PC-9 (cell line): ENCODE measurements at regions not wholly inside any gene's neighbourhood (a gene's known extent, or its start where the extent isn't known, plus 50 kb on each side); places are given as distances from the start of the nearest gene placed in this dataset.

Experiments used
- EZH2 ChIP-seq: fragments of 200-600 bp; sonication (generic); IDR thresholded peaks from 2 replicates; pipeline ENCODE4 v1.8.0; 2017; ENCODE audit warnings: antibody characterized with exemption, low read depth
- TF ChIP-seq, protein P1 (sequence below): fragments of 200-600 bp; sonication (generic); conservative IDR thresholded peaks from 2 replicates; pipeline ENCODE4 v1.6.1; 2017; ENCODE audit warnings: mixed run types, antibody characterized with exemption, mild to moderate bottlenecking, moderate library complexity

DNA sequence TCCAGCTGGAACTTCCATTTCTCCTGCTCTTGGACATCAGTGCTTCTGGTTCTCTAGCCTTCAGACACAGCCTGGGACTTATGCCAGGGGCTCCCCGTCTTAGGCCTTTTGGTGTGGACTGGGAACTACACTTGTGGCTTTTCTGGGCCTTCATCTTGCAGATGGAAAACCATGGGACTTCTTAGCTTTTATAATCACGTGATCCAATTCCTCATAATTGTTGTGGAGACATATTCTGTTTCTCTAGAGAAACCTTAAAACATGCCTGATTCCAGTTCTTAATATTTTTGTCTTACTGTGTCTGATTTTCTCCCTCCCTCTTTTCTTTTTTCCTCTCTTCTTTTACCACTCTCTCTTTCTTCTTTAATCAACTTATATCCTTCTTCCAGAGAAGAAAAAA lies 224.2 kb upstream of the FOXP2 start:
- TF ChIP-seq, protein P1, sequence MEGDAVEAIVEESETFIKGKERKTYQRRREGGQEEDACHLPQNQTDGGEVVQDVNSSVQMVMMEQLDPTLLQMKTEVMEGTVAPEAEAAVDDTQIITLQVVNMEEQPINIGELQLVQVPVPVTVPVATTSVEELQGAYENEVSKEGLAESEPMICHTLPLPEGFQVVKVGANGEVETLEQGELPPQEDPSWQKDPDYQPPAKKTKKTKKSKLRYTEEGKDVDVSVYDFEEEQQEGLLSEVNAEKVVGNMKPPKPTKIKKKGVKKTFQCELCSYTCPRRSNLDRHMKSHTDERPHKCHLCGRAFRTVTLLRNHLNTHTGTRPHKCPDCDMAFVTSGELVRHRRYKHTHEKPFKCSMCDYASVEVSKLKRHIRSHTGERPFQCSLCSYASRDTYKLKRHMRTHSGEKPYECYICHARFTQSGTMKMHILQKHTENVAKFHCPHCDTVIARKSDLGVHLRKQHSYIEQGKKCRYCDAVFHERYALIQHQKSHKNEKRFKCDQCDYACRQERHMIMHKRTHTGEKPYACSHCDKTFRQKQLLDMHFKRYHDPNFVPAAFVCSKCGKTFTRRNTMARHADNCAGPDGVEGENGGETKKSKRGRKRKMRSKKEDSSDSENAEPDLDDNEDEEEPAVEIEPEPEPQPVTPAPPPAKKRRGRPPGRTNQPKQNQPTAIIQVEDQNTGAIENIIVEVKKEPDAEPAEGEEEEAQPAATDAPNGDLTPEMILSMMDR: no peak
- TF ChIP-seq EZH2: no peak
